Cardiac muscle cell (in vitro differentiated cells and primary cell): ENCODE measurements at regions not wholly inside any gene's neighbourhood (a gene's known extent, or its start where the extent isn't known, plus 50 kb on each side); places are given as distances from the start of the nearest gene placed in this dataset.

Experiments used
- DNase-seq, 2 donors: peaks; one replicate each; pipeline versions ENCODE4 v3.0.0 to v3.0.0-alpha.2; 2010 to 2017; ENCODE audit warnings: low read depth in 1 of 2, low spot score in 1 of 2
- H3K27ac ChIP-seq: fragments of 200-600 bp; sonication (generic); 2 replicates; pipeline ENCODE4 v1.5.1; 2016
- H3K27me3 ChIP-seq: fragments of 200-600 bp; sonication (generic); 2 replicates; pipeline ENCODE4 v1.6.0; 2016; ENCODE audit warnings: control low read depth
- H3K36me3 ChIP-seq: fragments of 200-600 bp; sonication (generic); 2 replicates; pipeline ENCODE4 v1.5.1; 2016; ENCODE audit warnings: control low read depth
- H3K4me1 ChIP-seq: fragments of 200-600 bp; sonication (generic); 2 replicates; pipeline ENCODE4 v1.8.1; 2017; ENCODE audit warnings: low read depth, mild to moderate bottlenecking, mixed run types
- H3K4me3 ChIP-seq: fragments of 200-600 bp; sonication (generic); 2 replicates; pipeline ENCODE4 v1.5.1; 2016; ENCODE audit warnings: mild to moderate bottlenecking
- H3K9me3 ChIP-seq: fragments of 200-600 bp; sonication (generic); 2 replicates; pipeline ENCODE4 v1.5.1; 2017; ENCODE audit warnings: low read depth, mild to moderate bottlenecking, control low read depth
- CTCF ChIP-seq: IDR thresholded peaks from 2 replicates; pipeline ENCODE4 v1.5.1; 2012; ENCODE audit warnings: low read depth, mild to moderate bottlenecking, low read length

GRCh38 chr9:81112627-81113452, 576.5 kb downstream of the TLE1 start:
- no peaks in the 10 kb centered on the region for H3K36me3 ChIP-seq
- no peak overlapping the region for H3K27ac ChIP-seq
- H3K4me1 ChIP-seq = no peaks in the 10 kb centered on the region
- no peaks in the 10 kb centered on the region for H3K9me3 ChIP-seq
- H3K4me3 ChIP-seq = no peak overlapping the region
- no peak for DNase-seq
- no peaks in the 10 kb centered on the region for H3K27me3 ChIP-seq
- no peak for TF ChIP-seq CTCF

GRCh38 chr9:81108821-81109220, 580.5 kb downstream of the TLE1 start:
- Histone ChIP-seq H3K27ac (no peak overlapping the region), H3K4me3 (no peak overlapping the region), H3K27me3 (no peaks in the 10 kb centered on the region), H3K9me3 (no peaks in the 10 kb centered on the region), H3K4me1 (no peaks in the 10 kb centered on the region), H3K36me3 (no peaks in the 10 kb centered on the region)
- DNase-seq = no peak
- TF ChIP-seq CTCF = no peak

GRCh38 chr9:81108391-81108790, 581.0 kb downstream of the TLE1 start:
- H3K4me3 ChIP-seq = no peak overlapping the region
- H3K27me3 ChIP-seq = no peaks in the 10 kb centered on the region
- no peaks in the 10 kb centered on the region for H3K36me3 ChIP-seq
- H3K9me3 ChIP-seq = no peaks in the 10 kb centered on the region
- no peak for TF ChIP-seq CTCF
- H3K4me1 ChIP-seq = no peaks in the 10 kb centered on the region
- no peak for DNase-seq
- no peak overlapping the region for H3K27ac ChIP-seq

- H3K4me1 ChIP-seq = no peaks in the 10 kb centered on the region
- no peaks in the 10 kb centered on the region for H3K27me3 ChIP-seq
- peak in 1 of 2 donors; percentile 15 for DNase-seq
- TF ChIP-seq CTCF = peak; percentile 46
- no peaks in the 10 kb centered on the region for H3K36me3 ChIP-seq
- no peaks in the 10 kb centered on the region for H3K9me3 ChIP-seq
- H3K27ac ChIP-seq = no peak overlapping the region
- no peak overlapping the region for H3K4me3 ChIP-seq
Measured at GRCh38 chr9:81103597-81104471, 585.5 kb downstream of the TLE1 start.

GRCh38 chr9:81097131-81097847, 592.1 kb downstream of the TLE1 start:
- no peaks in the 10 kb centered on the region for H3K9me3 ChIP-seq
- no peak for DNase-seq
- no peak overlapping the region for H3K27ac ChIP-seq
- TF ChIP-seq CTCF = no peak
- no peak overlapping the region for H3K4me3 ChIP-seq
- no peaks in the 10 kb centered on the region for H3K4me1 ChIP-seq
- H3K27me3 ChIP-seq = no peaks in the 10 kb centered on the region
- no peaks in the 10 kb centered on the region for H3K36me3 ChIP-seq
